GM18505 (cell line): ENCODE measurements at regions not wholly inside any gene's neighbourhood (a gene's known extent, or its start where the extent isn't known, plus 50 kb on each side); places are given as distances from the start of the nearest gene placed in this dataset.
A peak's percentile ranks its signal among the peaks of the same experiment; 100 is the strongest.

ENCODE experiments used
- ATAC-seq: cut with Tn5 transposase; IDR thresholded peaks from one replicate; pipeline ENCODE4 v1.9.1; 2021; ENCODE audit not compliant: unreplicated experiment
- POLR2A ChIP-seq: IDR thresholded peaks from 4 replicates; pipeline ENCODE4 v1.6.1; 2011; ENCODE audit warnings: borderline replicate concordance; ENCODE audit not compliant: insufficient read depth, insufficient read length; ENCODE audit errors: extremely low read depth

- ATAC-seq: no peak
- no peak for TF ChIP-seq POLR2A
Observed at GRCh38 chr12:40505327-40505726, 186.9 kb upstream of the CNTN1 start.

- no peak for ATAC-seq
- TF ChIP-seq POLR2A: no peak
Observed at GRCh38 chr12:40508421-40508820, 183.8 kb upstream of the CNTN1 start.

GRCh38 chr12:40511341-40511740, 180.9 kb upstream of the CNTN1 start:
- no peak for TF ChIP-seq POLR2A
- peak; percentile 40 for ATAC-seq

- no peak for TF ChIP-seq POLR2A
- no peak for ATAC-seq
Observed at GRCh38 chr12:40515041-40515816, 177.0 kb upstream of the CNTN1 start.

- no peak for TF ChIP-seq POLR2A
- no peak for ATAC-seq
Observed at GRCh38 chr12:40522837-40523236, 169.4 kb upstream of the CNTN1 start.

- TF ChIP-seq POLR2A: no peak
- no peak for ATAC-seq
Observed at GRCh38 chr12:40525054-40525453, 167.2 kb upstream of the CNTN1 start.

- TF ChIP-seq POLR2A: no peak
- ATAC-seq: no peak
Observed at GRCh38 chr12:40534828-40535227, 157.4 kb upstream of the CNTN1 start.

- TF ChIP-seq POLR2A: no peak
- ATAC-seq: no peak
Observed at GRCh38 chr12:40551466-40551865, 140.8 kb upstream of the CNTN1 start.

GRCh38 chr12:40552868-40553267, 139.4 kb upstream of the CNTN1 start:
- no peak for ATAC-seq
- TF ChIP-seq POLR2A: no peak

GRCh38 chr12:40557980-40558379, 134.3 kb upstream of the CNTN1 start:
- no peak for ATAC-seq
- no peak for TF ChIP-seq POLR2A

GRCh38 chr12:40559865-40560264, 132.4 kb upstream of the CNTN1 start:
- no peak for TF ChIP-seq POLR2A
- ATAC-seq: peak; percentile 63

- no peak for TF ChIP-seq POLR2A
- ATAC-seq: no peak
Observed at GRCh38 chr12:40560848-40561247, 131.4 kb upstream of the CNTN1 start.

GRCh38 chr12:40561395-40561966, 130.8 kb upstream of the CNTN1 start:
- no peak for TF ChIP-seq POLR2A
- no peak for ATAC-seq

- ATAC-seq: no peak
- no peak for TF ChIP-seq POLR2A
Observed at GRCh38 chr12:40565029-40565633, 127.1 kb upstream of the CNTN1 start.
